HCT116 (cell line): ENCODE measurements at regions not wholly inside any gene's neighbourhood (a gene's known extent, or its start where the extent isn't known, plus 50 kb on each side); places are given as distances from the start of the nearest gene placed in this dataset.

Experiments
- ATAC-seq: fragments of 200-7000 bp; cut with Tn5 transposase; 2 replicates; pipeline ENCODE4 v1.9.1; 2020; ENCODE audit warnings: mild to moderate bottlenecking, moderate library complexity
- BruUV-seq: library from RNA; stranded (reverse); fragments of 400-500 nt; replicated peaks from 2 replicates; lab custom pipeline; 2021; lab: Mats Ljungman, UMichigan
- CTCF ChIA-PET: fragments of 300-600 bp; sonication (Branson Sonifier 250); formaldehyde crosslinking; loops from one replicate; lab custom pipeline; 2021; ENCODE audit warnings: antibody characterized with exemption; lab: Charles Lee
- POLR2A ChIA-PET: fragments of 300-600, 350-600 bp; sonication (Branson Sonifier 250); formaldehyde crosslinking; loops from one replicate; lab custom pipeline; 2021; ENCODE audit warnings: antibody characterized with exemption; lab: Charles Lee
- RAD21 ChIA-PET, 2 experiments: fragments of 300-600 bp; sonication (Branson Sonifier 250); formaldehyde crosslinking; loops; one replicate each; lab custom pipeline; 2023; ENCODE audit warnings: low total read pairs in 2 of 2; ENCODE audit not compliant: uncharacterized antibody in 2 of 2, unreplicated experiment in 2 of 2, low non-redundant PET in 1 of 2; lab: Charles Lee
- DNase-seq: peaks from one replicate; pipeline ENCODE4 v3.0.0-alpha.2; 2010; ENCODE audit warnings: low read depth, low spot score
- H2AFZ ChIP-seq: fragments of 200-600 bp; shearing (Covaris generic), sonication (generic); 2 replicates; pipeline ENCODE4 v1.6.1; 2017; ENCODE audit warnings: low read depth, mixed run types, mixed read lengths, antibody characterized with exemption, low read length; ENCODE audit not compliant: poor library complexity, severe bottlenecking
- H3K27ac ChIP-seq: 2 replicates; pipeline ENCODE4 v1.5.1; 2012; ENCODE audit warnings: low read depth, low read length
- H3K27me3 ChIP-seq: fragments of 200-600 bp; sonication (generic); 2 replicates; pipeline ENCODE4 v1.6.1; 2016; ENCODE audit warnings: mixed run types, low read length, mixed read lengths; ENCODE audit not compliant: insufficient read depth
- H3K36me3 ChIP-seq, 2 experiments: fragments of 200-500 bp in 1 of 2; fragments of 200-600 bp in 1 of 2; sonication (Bioruptor generic) in 1 of 2; sonication (generic) in 1 of 2; 2 replicates each; pipeline versions ENCODE4 v1.5.1 to v1.6.1; 2014 to 2016; ENCODE audit warnings: low read length in 2 of 2, inconsistent platforms in 1 of 2, mixed read lengths in 1 of 2, mixed run types in 1 of 2; ENCODE audit not compliant: insufficient read depth in 2 of 2, control insufficient read depth in 1 of 2
- H3K4me1 ChIP-seq, 2 experiments: fragments of 200-600 bp in 1 of 2; sonication (generic) in 1 of 2; 2 replicates each; pipeline versions ENCODE4 v1.5.1 to v1.6.1; 2012 to 2017; ENCODE audit warnings: low read length in 2 of 2, inconsistent platforms in 1 of 2, mild to moderate bottlenecking in 1 of 2, mixed read lengths in 1 of 2, mixed run types in 1 of 2, moderate library complexity in 1 of 2; ENCODE audit not compliant: insufficient read depth in 2 of 2, control insufficient read depth in 1 of 2
- H3K4me2 ChIP-seq: fragments of 200-600 bp; sonication (generic); 2 replicates; pipeline ENCODE4 v1.6.1; 2017; ENCODE audit warnings: mixed run types, low read length, mixed read lengths
- H3K4me3 ChIP-seq, 2 experiments: fragments of 200-600 bp in 1 of 2; sonication (generic) in 1 of 2; replicated peaks in 1 of 2; 2 replicates each; pipeline ENCODE4 v1.5.1; 2011 to 2016; ENCODE audit warnings: low read length in 2 of 2, control low read depth in 1 of 2, low read depth in 1 of 2, mild to moderate bottlenecking in 1 of 2, mixed read lengths in 1 of 2, mixed run types in 1 of 2
- H3K79me2 ChIP-seq: fragments of 200-600 bp; sonication (generic); 2 replicates; pipeline ENCODE4 v1.6.1; 2017; ENCODE audit warnings: mild to moderate bottlenecking, mixed run types, low read length, moderate library complexity, mixed read lengths; ENCODE audit not compliant: insufficient read depth
- H3K9ac ChIP-seq: fragments of 200-600 bp; sonication (generic); 2 replicates; pipeline ENCODE4 v1.6.1; 2016; ENCODE audit warnings: low read length, mixed read lengths
- H3K9me2 ChIP-seq: fragments of 200-600 bp; sonication (generic), shearing (Covaris generic); 2 replicates; pipeline ENCODE4 v1.6.1; 2017; ENCODE audit warnings: mixed run types, mild to moderate bottlenecking, moderate library complexity; ENCODE audit not compliant: insufficient read depth
- H3K9me3 ChIP-seq, 2 experiments: fragments of 200-500 bp in 1 of 2; fragments of 200-600 bp in 1 of 2; sonication (Bioruptor generic) in 1 of 2; sonication (generic) in 1 of 2; 2 replicates each; pipeline ENCODE4 v1.6.1; 2014 to 2017; ENCODE audit warnings: low read length in 2 of 2, mixed read lengths in 2 of 2, inconsistent platforms in 1 of 2, low read depth in 1 of 2, mild to moderate bottlenecking in 1 of 2, mixed run types in 1 of 2, moderate library complexity in 1 of 2; ENCODE audit not compliant: control insufficient read depth in 1 of 2, insufficient read depth in 1 of 2
- H4K20me1 ChIP-seq: fragments of 200-600 bp; sonication (generic), shearing (Covaris generic); 2 replicates; pipeline ENCODE4 v1.6.1; 2017; ENCODE audit warnings: mixed run types, mild to moderate bottlenecking, moderate library complexity; ENCODE audit not compliant: insufficient read depth
- ATF3 ChIP-seq: IDR thresholded peaks from 2 replicates; pipeline ENCODE4 v1.6.1; 2012
- EGR1 ChIP-seq: IDR thresholded peaks from 2 replicates; pipeline ENCODE4 v1.6.1; 2012; ENCODE audit warnings: low read depth
- EZH2 ChIP-seq: fragments of 200-600 bp; sonication (generic); IDR thresholded peaks from 2 replicates; pipeline ENCODE4 v1.6.1; 2017; ENCODE audit warnings: antibody characterized with exemption, mixed run types
- EZH2phosphoT487 ChIP-seq: fragments of 200-600 bp; IDR thresholded peaks from 2 replicates; pipeline ENCODE4 v1.6.1; 2018; ENCODE audit warnings: antibody characterized with exemption, borderline replicate concordance
- FOSL1 ChIP-seq: IDR thresholded peaks from 2 replicates; pipeline ENCODE4 v1.6.1; 2012; ENCODE audit warnings: low read depth
- MAX ChIP-seq: IDR thresholded peaks from 2 replicates; pipeline ENCODE4 v1.6.1; 2012
- POLR2A ChIP-seq: IDR thresholded peaks from 2 replicates; pipeline ENCODE4 v1.7.0; 2011; ENCODE audit warnings: borderline replicate concordance; ENCODE audit not compliant: insufficient read depth, insufficient read length; ENCODE audit errors: extremely low read depth
- RAD21 ChIP-seq: IDR thresholded peaks from 2 replicates; pipeline ENCODE4 v1.6.1; 2012; ENCODE audit warnings: low read depth, mild to moderate bottlenecking
- REST ChIP-seq: IDR thresholded peaks from 2 replicates; pipeline ENCODE4 v1.6.1; 2012; ENCODE audit warnings: low read depth
- SP1 ChIP-seq: IDR thresholded peaks from 2 replicates; pipeline ENCODE4 v1.6.1; 2012; ENCODE audit warnings: low read depth
- YY1 ChIP-seq: IDR thresholded peaks from 2 replicates; pipeline ENCODE4 v1.6.1; 2011; ENCODE audit warnings: low read length, low read depth, moderate library complexity, mild to moderate bottlenecking; ENCODE audit not compliant: insufficient replicate concordance; ENCODE audit errors: extremely low read depth
- ZNF274 ChIP-seq: fragments of 200-500 bp; sonication (Bioruptor generic); IDR thresholded peaks from 2 replicates; pipeline ENCODE4 v1.6.1; 2014; ENCODE audit warnings: mild to moderate bottlenecking, low read depth, low read length, inconsistent platforms
- intact Hi-C: fragments of 100-400 bp; cut with micrococcal nuclease; formaldehyde crosslinking; loops from 2 replicates; pipeline ENCODE4 v1.10.0; 2022

GRCh38 chr5:173673295-173674101, 57.0 kb upstream of the BOD1 start:
- Histone ChIP-seq H3K9me3 (no peaks in the 10 kb centered on the region), H3K4me2 (no peak overlapping the region), H4K20me1 (no peaks in the 10 kb centered on the region), H2AFZ (no peak overlapping the region), H3K27ac (no peak overlapping the region), H3K9ac (no peak overlapping the region)
- ChIA-PET CTCF (no interaction called here), POLR2A (no interaction called here)
- no peak for TF ChIP-seq REST
- TF ChIP-seq, all 23 proteins: peak for 0
- ATAC-seq (no peak), DNase-seq (no peak)
- Histone ChIP-seq H3K9me2 (no peaks in the 10 kb centered on the region), H3K4me3 (no peak overlapping the region), H3K36me3 (no peaks in the 10 kb centered on the region), H3K27me3 (peaks cover 4% of the 10 kb centered on the region; the same call in 1 of the 2 replicates), H3K79me2 (no peaks in the 10 kb centered on the region), H3K4me1 (no peaks in the 10 kb centered on the region)
- intact Hi-C loops: no loop called here
- RAD21 ChIA-PET: no interaction called here
- no TSS peak for BruUV-seq

- Histone ChIP-seq H2AFZ (no peak overlapping the region), H3K9me3 (no peaks in the 10 kb centered on the region), H3K79me2 (no peaks in the 10 kb centered on the region), H3K9ac (no peak overlapping the region), H3K4me3 (no peak overlapping the region), H3K27ac (no peak overlapping the region), H3K27me3 (no peaks in the 10 kb centered on the region), H3K4me1 (no peaks in the 10 kb centered on the region), H3K4me2 (no peak overlapping the region), H4K20me1 (no peaks in the 10 kb centered on the region), H3K9me2 (no peaks in the 10 kb centered on the region), H3K36me3 (no peaks in the 10 kb centered on the region)
- DNase-seq (no peak), ATAC-seq (no peak)
- RAD21 ChIA-PET: no interaction called here
- intact Hi-C loops: no loop called here
- BruUV-seq: no TSS peak
- POLR2A ChIA-PET: no interaction called here
- CTCF ChIA-PET: no interaction called here
- no peak for TF ChIP-seq EZH2phosphoT487
- TF ChIP-seq EZH2: no peak
- no peak for TF ChIP-seq MAX
- TF ChIP-seq RAD21: no peak
- no peak for TF ChIP-seq EGR1
- TF ChIP-seq FOSL1: no peak
- no peak for TF ChIP-seq YY1
- TF ChIP-seq ATF3: no peak
- TF ChIP-seq ZNF274: no peak
- TF ChIP-seq SP1: no peak
- TF ChIP-seq POLR2A: no peak
Observed at GRCh38 chr5:173675287-173675996, 59.0 kb upstream of the BOD1 start.
